Hepatocyte (in vitro differentiated cells): ENCODE measurements at regions not wholly inside any gene's neighbourhood (a gene's known extent, or its start where the extent isn't known, plus 50 kb on each side); places are given as distances from the start of the nearest gene placed in this dataset.

ENCODE experiments used
- EZH2 ChIP-seq: fragments of 200-600 bp; sonication (generic); IDR thresholded peaks from 2 replicates; pipeline ENCODE4 v1.6.1; 2016; ENCODE audit warnings: antibody characterized with exemption, mild to moderate bottlenecking, borderline replicate concordance
- EZH2phosphoT487 ChIP-seq: fragments of 200-600 bp; sonication (generic); IDR thresholded peaks from one replicate; pipeline ENCODE4 v1.6.1; 2018; ENCODE audit warnings: antibody characterized with exemption, mild to moderate bottlenecking, low read depth, moderate library complexity; ENCODE audit not compliant: unreplicated experiment, severe bottlenecking
- TF ChIP-seq, protein P1 (sequence below): fragments of 200-600 bp; sonication (generic); IDR thresholded peaks from 2 replicates; pipeline ENCODE4 v1.5.1; 2016; ENCODE audit warnings: antibody characterized with exemption, mild to moderate bottlenecking; ENCODE audit not compliant: poor library complexity

DNA sequence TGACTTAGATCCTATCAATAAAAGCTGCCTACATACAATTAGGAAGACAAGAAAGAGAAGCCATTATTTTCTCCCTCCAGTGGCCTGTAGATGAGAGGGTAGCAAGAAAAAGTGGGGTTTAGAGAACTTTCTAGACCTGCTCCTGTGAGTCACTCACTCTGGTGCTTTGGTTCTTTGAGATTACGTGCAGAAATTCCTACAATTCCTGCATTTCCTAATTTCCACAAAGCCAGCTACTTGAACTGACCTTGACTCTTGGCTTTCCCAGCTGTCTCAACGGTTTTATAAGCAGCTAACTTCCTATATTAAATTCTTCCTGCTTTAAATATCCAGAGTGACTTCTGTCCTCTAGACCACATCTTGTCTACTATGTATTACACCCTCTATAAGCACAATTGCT lies 899.5 kb upstream of the KLHL29 start:
- TF ChIP-seq, protein P1, sequence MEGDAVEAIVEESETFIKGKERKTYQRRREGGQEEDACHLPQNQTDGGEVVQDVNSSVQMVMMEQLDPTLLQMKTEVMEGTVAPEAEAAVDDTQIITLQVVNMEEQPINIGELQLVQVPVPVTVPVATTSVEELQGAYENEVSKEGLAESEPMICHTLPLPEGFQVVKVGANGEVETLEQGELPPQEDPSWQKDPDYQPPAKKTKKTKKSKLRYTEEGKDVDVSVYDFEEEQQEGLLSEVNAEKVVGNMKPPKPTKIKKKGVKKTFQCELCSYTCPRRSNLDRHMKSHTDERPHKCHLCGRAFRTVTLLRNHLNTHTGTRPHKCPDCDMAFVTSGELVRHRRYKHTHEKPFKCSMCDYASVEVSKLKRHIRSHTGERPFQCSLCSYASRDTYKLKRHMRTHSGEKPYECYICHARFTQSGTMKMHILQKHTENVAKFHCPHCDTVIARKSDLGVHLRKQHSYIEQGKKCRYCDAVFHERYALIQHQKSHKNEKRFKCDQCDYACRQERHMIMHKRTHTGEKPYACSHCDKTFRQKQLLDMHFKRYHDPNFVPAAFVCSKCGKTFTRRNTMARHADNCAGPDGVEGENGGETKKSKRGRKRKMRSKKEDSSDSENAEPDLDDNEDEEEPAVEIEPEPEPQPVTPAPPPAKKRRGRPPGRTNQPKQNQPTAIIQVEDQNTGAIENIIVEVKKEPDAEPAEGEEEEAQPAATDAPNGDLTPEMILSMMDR: no peak
- TF ChIP-seq EZH2 (no peak), EZH2phosphoT487 (no peak)
